ENCODE measurements at regions not wholly inside any gene's neighbourhood (a gene's known extent, or its start where the extent isn't known, plus 50 kb on each side); places are given as distances from the start of the nearest gene placed in this dataset.

GRCh38 chr16:86126891-86127290, 227.9 kb downstream of the IRF8 start:
- TF ChIP-seq CTCF (IDR thresholded peaks at IDR 0.05) (no peak), POLR2A (IDR thresholded peaks at IDR 0.05) (no peak)
